H1 (cell line): ENCODE measurements at regions not wholly inside any gene's neighbourhood (a gene's known extent, or its start where the extent isn't known, plus 50 kb on each side); places are given as distances from the start of the nearest gene placed in this dataset.

ENCODE experiments used
- CBX8 ChIP-seq: fragments of 300-800, 300-1000 bp; sonication (generic); IDR thresholded peaks from 2 replicates; pipeline ENCODE4 v1.7.1; 2016; ENCODE audit warnings: low read depth, low read length, borderline replicate concordance
- CREB1 ChIP-seq: IDR thresholded peaks from 2 replicates; pipeline ENCODE4 v1.6.1; 2012; ENCODE audit warnings: inconsistent platforms
- EP300 ChIP-seq, 2 experiments: IDR thresholded peaks; 1 replicate in 1 of 2; 2 replicates in 1 of 2; pipeline ENCODE4 v1.6.1; 2011 to 2012; ENCODE audit warnings: low read depth in 2 of 2, low read length in 2 of 2, mild to moderate bottlenecking in 2 of 2, borderline replicate concordance in 1 of 2, inconsistent platforms in 1 of 2, moderate library complexity in 1 of 2
- EZH2 ChIP-seq: fragments of 200-600 bp; sonication (generic); IDR thresholded peaks from 2 replicates; pipeline ENCODE4 v1.7.1; 2012; ENCODE audit warnings: low read depth, mild to moderate bottlenecking, moderate library complexity, low read length, inconsistent platforms; ENCODE audit not compliant: severe bottlenecking
- HDAC2 ChIP-seq, 2 experiments: fragments of 300-600 bp in 1 of 2; sonication (generic) in 1 of 2; IDR thresholded peaks; 2 replicates each; pipeline ENCODE4 v1.6.1; 2011 to 2012; ENCODE audit warnings: low read depth in 2 of 2, low read length in 2 of 2, mild to moderate bottlenecking in 2 of 2, moderate library complexity in 2 of 2, borderline replicate concordance in 1 of 2, inconsistent platforms in 1 of 2
- JUND ChIP-seq: IDR thresholded peaks from 2 replicates; pipeline ENCODE4 v1.6.1; 2011; ENCODE audit warnings: mild to moderate bottlenecking, improper control_type of control experiment, low read length
- KDM4A ChIP-seq: IDR thresholded peaks from one replicate; pipeline ENCODE4 v1.7.1; 2012; ENCODE audit warnings: low read depth, mild to moderate bottlenecking, moderate library complexity, low read length, inconsistent platforms; ENCODE audit not compliant: severe bottlenecking
- PHF8 ChIP-seq: fragments of 200-600 bp; sonication (generic); conservative IDR thresholded peaks from 2 replicates; pipeline ENCODE4 v1.7.1; 2012; ENCODE audit warnings: low read depth, mild to moderate bottlenecking, inconsistent platforms, low read length, moderate library complexity
- POLR2A ChIP-seq, 2 experiments: IDR thresholded peaks; 1 replicate in 1 of 2; 2 replicates in 1 of 2; pipeline ENCODE4 v1.6.1; 2011; ENCODE audit warnings: low read depth in 2 of 2, low read length in 2 of 2, mild to moderate bottlenecking in 2 of 2; ENCODE audit errors: control extremely low read depth in 1 of 2
- SAP30 ChIP-seq: fragments of 300-600 bp; sonication (generic); IDR thresholded peaks from 2 replicates; pipeline ENCODE4 v1.7.1; 2012; ENCODE audit warnings: low read length, moderate library complexity, mild to moderate bottlenecking, inconsistent platforms; ENCODE audit not compliant: insufficient read depth, insufficient replicate concordance
- SIRT6 ChIP-seq: IDR thresholded peaks from one replicate; pipeline ENCODE4 v1.7.1; 2012; ENCODE audit warnings: low read length, inconsistent platforms
- SRF ChIP-seq: IDR thresholded peaks from 2 replicates; pipeline ENCODE4 v1.6.1; 2011; ENCODE audit warnings: mild to moderate bottlenecking, low read depth, low read length, moderate library complexity
- TAF7 ChIP-seq: optimal IDR thresholded peaks from 2 replicates; pipeline ENCODE3; 2011; ENCODE audit warnings: low read depth, mild to moderate bottlenecking, inconsistent platforms, low read length, moderate library complexity, borderline replicate concordance
- TF ChIP-seq, protein P1 (sequence below): IDR thresholded peaks from 2 replicates; pipeline ENCODE4 v1.6.1; 2012; ENCODE audit warnings: low read length, inconsistent platforms

DNA sequence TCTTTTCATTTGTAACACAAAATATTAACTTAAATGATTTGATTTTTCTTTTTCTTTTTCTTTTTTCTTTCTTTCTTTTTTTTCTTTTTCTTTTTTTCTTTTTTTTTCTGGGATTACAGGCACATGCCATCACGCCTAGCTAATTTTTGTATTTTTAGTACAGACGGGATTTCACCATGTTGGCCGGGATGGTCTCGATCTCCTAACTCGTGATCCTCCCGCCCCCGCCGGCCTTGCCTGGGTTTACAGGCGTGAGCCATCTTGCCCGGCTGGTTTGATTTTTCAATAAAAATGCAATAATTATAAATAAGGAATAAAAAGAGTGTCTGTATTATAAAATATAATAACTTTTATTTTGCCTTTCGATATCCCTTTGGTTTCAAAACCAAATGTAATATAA lies 146.7 kb upstream of the RGS18 start (continued):
- TF ChIP-seq, protein P1, sequence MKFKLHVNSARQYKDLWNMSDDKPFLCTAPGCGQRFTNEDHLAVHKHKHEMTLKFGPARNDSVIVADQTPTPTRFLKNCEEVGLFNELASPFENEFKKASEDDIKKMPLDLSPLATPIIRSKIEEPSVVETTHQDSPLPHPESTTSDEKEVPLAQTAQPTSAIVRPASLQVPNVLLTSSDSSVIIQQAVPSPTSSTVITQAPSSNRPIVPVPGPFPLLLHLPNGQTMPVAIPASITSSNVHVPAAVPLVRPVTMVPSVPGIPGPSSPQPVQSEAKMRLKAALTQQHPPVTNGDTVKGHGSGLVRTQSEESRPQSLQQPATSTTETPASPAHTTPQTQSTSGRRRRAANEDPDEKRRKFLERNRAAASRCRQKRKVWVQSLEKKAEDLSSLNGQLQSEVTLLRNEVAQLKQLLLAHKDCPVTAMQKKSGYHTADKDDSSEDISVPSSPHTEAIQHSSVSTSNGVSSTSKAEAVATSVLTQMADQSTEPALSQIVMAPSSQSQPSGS = no peak
- TF ChIP-seq HDAC2 (IDR thresholded peaks at IDR 0.05; ENCODE audit: borderline replicate concordance in 1 of 2, low read depth in 2 of 2, low read length in 2 of 2) = no peak
- TF ChIP-seq CBX8 = no peak
- no peak for TF ChIP-seq JUND
- TF ChIP-seq EP300 (IDR thresholded peaks at IDR 0.05; ENCODE audit: borderline replicate concordance in 1 of 2, low read depth in 2 of 2, low read length in 2 of 2) = no peak
- TF ChIP-seq CREB1 = no peak
- no peak for TF ChIP-seq PHF8
- no peak for TF ChIP-seq POLR2A (IDR thresholded peaks at IDR 0.05; ENCODE audit: control extremely low read depth in 1 of 2, low read depth in 2 of 2, low read length in 2 of 2)
- TF ChIP-seq EZH2 = no peak
- TF ChIP-seq SAP30 = no peak
- TF ChIP-seq TAF7 = no peak
- TF ChIP-seq SRF = no peak
- no peak for TF ChIP-seq KDM4A
- TF ChIP-seq SIRT6 = no peak
